Suprapubic skin (tissue), 4 donors: ENCODE measurements at regions not wholly inside any gene's neighbourhood (a gene's known extent, or its start where the extent isn't known, plus 50 kb on each side); places are given as distances from the start of the nearest gene placed in this dataset.

Source experiments
- DNase-seq, 2 donors: peaks; one replicate each; pipeline ENCODE4 v3.0.0-alpha.2; 2019; ENCODE audit warnings: low spot score in 2 of 2
- H3K27ac ChIP-seq: fragments of 200-600 bp; sonication (generic); one replicate; pipeline ENCODE4 v1.5.1; 2019
- H3K27me3 ChIP-seq: fragments of 200-600 bp; sonication (generic); one replicate; pipeline ENCODE4 v1.5.1; 2019
- H3K36me3 ChIP-seq: fragments of 200-600 bp; sonication (generic); one replicate; pipeline ENCODE4 v1.5.1; 2019
- H3K4me1 ChIP-seq: fragments of 200-600 bp; sonication (generic); one replicate; pipeline ENCODE4 v1.5.1; 2019
- H3K4me3 ChIP-seq: fragments of 200-600 bp; sonication (generic); one replicate; pipeline ENCODE4 v1.5.1; 2019; ENCODE audit warnings: mild to moderate bottlenecking
- H3K9me3 ChIP-seq: fragments of 200-600 bp; sonication (generic); one replicate; pipeline ENCODE4 v1.5.1; 2019
- EP300 ChIP-seq: sonication (generic); formaldehyde crosslinking; IDR thresholded peaks from one replicate; pipeline ENCODE4 v1.6.1; 2017; ENCODE audit warnings: antibody characterized with exemption
- POLR2A ChIP-seq, 2 donors: fragments of 450-650 bp; IDR thresholded peaks; one replicate each; pipeline ENCODE4 v1.6.1; 2017; ENCODE audit warnings: antibody characterized with exemption in 2 of 2, mild to moderate bottlenecking in 2 of 2, moderate library complexity in 2 of 2
- POLR2AphosphoS5 ChIP-seq, 3 donors: sonication (generic); formaldehyde crosslinking; IDR thresholded peaks; one replicate each; pipeline ENCODE4 v1.6.1; 2017; ENCODE audit warnings: antibody characterized with exemption in 3 of 3
- WGBS: methylation state at CpG from one replicate; pipeline ENCODE4 v1.1.5; 2018; 5-methylcytosine and 5-hydroxymethylcytosine counted together
- TF ChIP-seq, protein P1 (sequence below), 2 donors: fragments of 200-600 bp in 1 of 2; fragments of 450-650 bp in 1 of 2; sonication (generic) in 1 of 2; IDR thresholded peaks; one replicate each; pipeline ENCODE4 v1.5.1; 2016 to 2019; ENCODE audit warnings: antibody characterized with exemption in 2 of 2, mild to moderate bottlenecking in 1 of 2, moderate library complexity in 1 of 2

DNA sequence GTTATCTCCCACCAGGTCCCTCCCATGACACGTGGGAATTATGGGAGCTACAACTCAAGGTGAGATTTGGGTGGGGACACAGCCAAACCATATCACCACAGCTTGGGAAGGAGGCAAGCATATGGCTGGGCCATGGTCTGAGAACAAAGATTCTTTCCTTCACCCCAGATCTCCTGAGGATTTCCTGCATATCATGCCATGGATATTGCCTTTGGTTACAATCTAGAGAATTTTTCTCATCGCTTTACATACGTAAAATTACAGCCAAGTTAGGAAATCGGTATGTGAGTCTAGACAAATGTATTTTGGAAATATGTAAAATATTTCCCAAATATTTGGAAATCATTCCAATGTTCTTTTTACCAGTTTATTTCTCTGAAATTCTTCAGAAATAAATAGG is 398.3 kb downstream of the RFC3 start:
- H3K4me1 ChIP-seq: no peaks in the 10 kb centered on the region
- no peaks in the 10 kb centered on the region for H3K27me3 ChIP-seq
- no peak for TF ChIP-seq POLR2AphosphoS5 (IDR thresholded peaks at IDR 0.05)
- no peak for TF ChIP-seq POLR2A (IDR thresholded peaks at IDR 0.05)
- no peak for TF ChIP-seq EP300
- TF ChIP-seq, protein P1, sequence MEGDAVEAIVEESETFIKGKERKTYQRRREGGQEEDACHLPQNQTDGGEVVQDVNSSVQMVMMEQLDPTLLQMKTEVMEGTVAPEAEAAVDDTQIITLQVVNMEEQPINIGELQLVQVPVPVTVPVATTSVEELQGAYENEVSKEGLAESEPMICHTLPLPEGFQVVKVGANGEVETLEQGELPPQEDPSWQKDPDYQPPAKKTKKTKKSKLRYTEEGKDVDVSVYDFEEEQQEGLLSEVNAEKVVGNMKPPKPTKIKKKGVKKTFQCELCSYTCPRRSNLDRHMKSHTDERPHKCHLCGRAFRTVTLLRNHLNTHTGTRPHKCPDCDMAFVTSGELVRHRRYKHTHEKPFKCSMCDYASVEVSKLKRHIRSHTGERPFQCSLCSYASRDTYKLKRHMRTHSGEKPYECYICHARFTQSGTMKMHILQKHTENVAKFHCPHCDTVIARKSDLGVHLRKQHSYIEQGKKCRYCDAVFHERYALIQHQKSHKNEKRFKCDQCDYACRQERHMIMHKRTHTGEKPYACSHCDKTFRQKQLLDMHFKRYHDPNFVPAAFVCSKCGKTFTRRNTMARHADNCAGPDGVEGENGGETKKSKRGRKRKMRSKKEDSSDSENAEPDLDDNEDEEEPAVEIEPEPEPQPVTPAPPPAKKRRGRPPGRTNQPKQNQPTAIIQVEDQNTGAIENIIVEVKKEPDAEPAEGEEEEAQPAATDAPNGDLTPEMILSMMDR (IDR thresholded peaks at IDR 0.05): no peak
- H3K36me3 ChIP-seq: no peaks in the 10 kb centered on the region
- no peak overlapping the region for H3K4me3 ChIP-seq
- no peak overlapping the region for H3K27ac ChIP-seq
- WGBS: 96% methylated on average over 4 of the region's 4 CpGs
- no peaks in the 10 kb centered on the region for H3K9me3 ChIP-seq
- no peak for DNase-seq

- WGBS: 81% methylated on average over 12 of the region's 12 CpGs
- H3K4me1 ChIP-seq: no peaks in the 10 kb centered on the region
- H3K9me3 ChIP-seq: no peaks in the 10 kb centered on the region
Observed at GRCh38 chr13:34217343-34218025, 399.5 kb downstream of the RFC3 start.

GRCh38 chr13:34223984-34224383 is 406.0 kb downstream of the RFC3 start:
- Histone ChIP-seq H3K27ac (no peak overlapping the region), H3K4me3 (no peak overlapping the region), H3K9me3 (no peaks in the 10 kb centered on the region), H3K36me3 (no peaks in the 10 kb centered on the region), H3K4me1 (no peaks in the 10 kb centered on the region), H3K27me3 (no peaks in the 10 kb centered on the region)
- 86% methylated on average over 2 of the region's 2 CpGs for WGBS
- no peak for TF ChIP-seq EP300
- TF ChIP-seq POLR2AphosphoS5 (IDR thresholded peaks at IDR 0.05): no peak
- no peak for TF ChIP-seq POLR2A (IDR thresholded peaks at IDR 0.05)
- TF ChIP-seq, protein P1 (IDR thresholded peaks at IDR 0.05): no peak
- DNase-seq: no peak

More at GRCh38 chr13:34217343-34218025, 399.5 kb downstream of the RFC3 start:
- Histone ChIP-seq H3K4me3 (no peak overlapping the region), H3K36me3 (no peaks in the 10 kb centered on the region), H3K27ac (no peak overlapping the region), H3K27me3 (no peaks in the 10 kb centered on the region)
- TF ChIP-seq POLR2AphosphoS5 (IDR thresholded peaks at IDR 0.05): no peak
- TF ChIP-seq, protein P1 (IDR thresholded peaks at IDR 0.05): no peak
- no peak for TF ChIP-seq POLR2A (IDR thresholded peaks at IDR 0.05)
- TF ChIP-seq EP300: no peak
- no peak for DNase-seq

DNA sequence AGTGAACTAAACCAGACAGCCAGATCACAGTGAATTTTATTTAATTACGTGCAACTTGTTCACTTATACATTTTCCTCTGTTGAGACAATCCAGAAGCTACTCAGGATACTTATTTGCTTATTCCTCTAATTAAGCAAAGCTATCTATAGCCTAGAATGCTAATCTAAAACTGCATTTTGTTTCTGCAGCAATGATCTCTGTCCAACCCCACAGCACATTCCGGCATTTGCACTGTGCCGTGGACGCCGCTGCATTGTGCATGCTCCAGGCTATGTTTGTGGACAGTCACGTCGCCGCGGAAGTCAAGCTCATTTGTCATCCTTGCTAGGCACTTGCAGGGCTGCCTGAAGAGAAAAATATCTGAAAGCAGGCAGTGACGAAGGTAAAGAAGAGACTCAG is 406.9 kb downstream of the RFC3 start:
- H3K36me3 ChIP-seq: no peaks in the 10 kb centered on the region
- no peaks in the 10 kb centered on the region for H3K4me1 ChIP-seq
- no peaks in the 10 kb centered on the region for H3K27me3 ChIP-seq
- 51% methylated on average over 10 of the region's 10 CpGs for WGBS
- H3K4me3 ChIP-seq: no peak overlapping the region
- DNase-seq: no peak
- H3K27ac ChIP-seq: no peak overlapping the region
- TF ChIP-seq POLR2A (IDR thresholded peaks at IDR 0.05): no peak
- TF ChIP-seq, protein P1 (IDR thresholded peaks at IDR 0.05): no peak
- no peak for TF ChIP-seq POLR2AphosphoS5 (IDR thresholded peaks at IDR 0.05)
- no peaks in the 10 kb centered on the region for H3K9me3 ChIP-seq

DNA sequence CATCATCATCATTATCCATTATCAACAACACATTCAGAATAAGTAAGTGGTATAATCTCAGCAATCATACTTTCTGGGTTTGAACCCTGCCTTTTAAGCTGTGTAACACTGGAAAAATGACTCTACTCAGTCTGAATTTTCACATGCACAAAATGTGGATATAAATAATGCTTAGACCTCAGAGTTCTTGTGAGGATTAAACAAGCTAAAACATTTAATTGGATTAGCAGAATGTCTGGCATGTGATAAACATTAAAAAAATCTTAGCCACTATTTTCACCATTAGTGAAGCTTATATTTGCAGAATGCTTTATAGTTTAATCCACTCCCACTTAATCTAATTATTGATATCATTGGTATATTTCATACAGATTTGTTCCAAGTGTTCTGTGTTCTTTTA is 412.3 kb downstream of the RFC3 start:
- no peak for DNase-seq

More for the DNA sequence above, 412.3 kb downstream of the RFC3 start:
- TF ChIP-seq POLR2AphosphoS5 (IDR thresholded peaks at IDR 0.05) (no peak), EP300 (no peak), POLR2A (IDR thresholded peaks at IDR 0.05) (no peak)
- TF ChIP-seq, protein P1 (IDR thresholded peaks at IDR 0.05): no peak
- Histone ChIP-seq H3K27me3 (no peaks in the 10 kb centered on the region), H3K4me1 (no peaks in the 10 kb centered on the region), H3K36me3 (no peaks in the 10 kb centered on the region), H3K4me3 (no peak overlapping the region), H3K27ac (no peak overlapping the region), H3K9me3 (no peaks in the 10 kb centered on the region)
